CD4-positive, alpha-beta T cell (primary cell): ENCODE measurements at regions not wholly inside any gene's neighbourhood (a gene's known extent, or its start where the extent isn't known, plus 50 kb on each side); places are given as distances from the start of the nearest gene placed in this dataset.
"Not testable (repeated sequence)": the region's sequence is repeated elsewhere in the genome, so short reads cannot be mapped to it uniquely, and the experiment has no call there.

Source experiments
- ATAC-seq: fragments of 200-7000 bp; cut with Tn5 transposase; one replicate; pipeline ENCODE4 v1.10.0; 2022; ENCODE audit warnings: mild to moderate bottlenecking; ENCODE audit not compliant: poor library complexity
- CTCF ChIA-PET: fragments of 350-600 bp; sonication (Branson Sonifier 250); formaldehyde crosslinking; loops from one replicate; lab custom pipeline; 2021; ENCODE audit warnings: antibody characterized with exemption, inconsistent platforms; lab: Charles Lee
- POLR2A ChIA-PET: fragments of 350-600 bp; sonication (Branson Sonifier 250); formaldehyde crosslinking; loops from one replicate; lab custom pipeline; 2021; ENCODE audit warnings: antibody characterized with exemption, inconsistent platforms; lab: Charles Lee
- DNase-seq, 14 experiments: peaks; one replicate each; pipeline ENCODE4 v3.0.0-alpha.2; 2013 to 2020; ENCODE audit warnings: mixed read lengths in 2 of 14
- H3K27ac ChIP-seq, 2 donors: one replicate each; pipeline versions ENCODE4 v1.5.1 to v1.7.0; 2013; ENCODE audit warnings: low read length in 2 of 2, low read depth in 1 of 2, mild to moderate bottlenecking in 1 of 2
- H3K27me3 ChIP-seq, 2 experiments: 1 replicate in 1 of 2; 2 replicates in 1 of 2; pipeline versions ENCODE4 v1.6.1 to v1.7.0; 2013; ENCODE audit warnings: low read length in 2 of 2, control low read depth in 1 of 2, mild to moderate bottlenecking in 1 of 2, moderate library complexity in 1 of 2; ENCODE audit not compliant: insufficient read depth in 2 of 2, control insufficient read depth in 1 of 2
- H3K36me3 ChIP-seq: one replicate; pipeline ENCODE4 v1.6.1; 2013; ENCODE audit warnings: low read length, control low read depth; ENCODE audit not compliant: insufficient read depth
- H3K4me1 ChIP-seq: one replicate; pipeline ENCODE4 v1.6.1; 2013; ENCODE audit warnings: low read length, control low read depth; ENCODE audit not compliant: insufficient read depth
- H3K4me3 ChIP-seq: one replicate; pipeline ENCODE4 v1.5.1; 2013; ENCODE audit warnings: mild to moderate bottlenecking, low read length, moderate library complexity
- H3K9me3 ChIP-seq, 2 experiments: 1 replicate in 1 of 2; 2 replicates in 1 of 2; pipeline versions ENCODE4 v1.6.1 to v1.7.0; 2013; ENCODE audit warnings: low read length in 2 of 2, mild to moderate bottlenecking in 2 of 2, control low read depth in 1 of 2, moderate library complexity in 1 of 2; ENCODE audit not compliant: control insufficient read depth in 1 of 2, insufficient read depth in 1 of 2
- H3K27ac Mint-ChIP-seq: one replicate; pipeline ENCODE4 v1.8.0; 2020; ENCODE audit warnings: mixed read lengths
- H3K27me3 Mint-ChIP-seq: one replicate; pipeline ENCODE4 v1.8.0; 2021; ENCODE audit warnings: mixed read lengths
- H3K36me3 Mint-ChIP-seq: one replicate; pipeline ENCODE4 v1.8.0; 2021; ENCODE audit warnings: low read depth, mixed read lengths
- H3K4me1 Mint-ChIP-seq: one replicate; pipeline ENCODE4 v1.8.0; 2021; ENCODE audit warnings: low read depth, mixed read lengths
- H3K4me3 Mint-ChIP-seq: one replicate; pipeline ENCODE4 v1.8.0; 2020; ENCODE audit warnings: mild to moderate bottlenecking, mixed read lengths
- H3K9me3 Mint-ChIP-seq: one replicate; pipeline ENCODE4 v1.8.0; 2020; ENCODE audit warnings: mixed read lengths
- intact Hi-C, 2 experiments: fragments of 100-400 bp; cut with DNase I in 1 of 2; cut with micrococcal nuclease in 1 of 2; formaldehyde crosslinking; loops; one replicate each; pipeline versions ENCODE4 v1.15.1 to v1.9.0; 2023 to 2025; cut with DNase I, micrococcal nuclease
- TF ChIP-seq, protein P1 (sequence below): fragments of 200-600 bp; IDR thresholded peaks from one replicate; pipeline ENCODE4 v1.8.0; 2022; ENCODE audit warnings: antibody characterized with exemption, mild to moderate bottlenecking

DNA sequence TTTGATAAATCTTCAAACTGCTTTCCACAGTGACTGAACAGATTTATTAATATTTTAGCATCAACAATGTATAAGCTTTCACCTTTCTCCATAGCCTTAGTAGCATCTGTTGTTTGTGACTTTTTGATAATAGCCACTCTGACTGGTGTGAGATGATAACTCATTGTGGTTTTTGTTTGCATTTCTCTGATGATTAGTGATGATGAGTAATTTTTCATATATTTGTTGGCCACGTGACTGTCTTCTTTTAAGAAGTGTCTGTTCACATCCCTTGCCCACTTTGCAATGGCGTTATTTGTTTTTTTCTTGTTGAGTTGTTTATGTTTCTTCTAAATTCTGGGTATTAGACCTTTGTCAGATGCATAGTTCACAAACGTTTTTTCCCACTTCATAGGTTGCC lies 952.9 kb downstream of the TRIB2 start:
- Histone ChIP-seq H3K36me3 (no peaks in the 10 kb centered on the region), H3K4me3 (no peak overlapping the region), H3K4me1 (no peaks in the 10 kb centered on the region), H3K27ac (no peak overlapping the region), H3K27me3 (no peaks in the 10 kb centered on the region), H3K9me3 (peaks cover 0 to 6% of the 10 kb centered on the region in 2 experiments)
- H3K27ac Mint-ChIP-seq, result no peak overlapping the region
- CTCF ChIA-PET, result no interaction called here
- TF ChIP-seq, protein P1, sequence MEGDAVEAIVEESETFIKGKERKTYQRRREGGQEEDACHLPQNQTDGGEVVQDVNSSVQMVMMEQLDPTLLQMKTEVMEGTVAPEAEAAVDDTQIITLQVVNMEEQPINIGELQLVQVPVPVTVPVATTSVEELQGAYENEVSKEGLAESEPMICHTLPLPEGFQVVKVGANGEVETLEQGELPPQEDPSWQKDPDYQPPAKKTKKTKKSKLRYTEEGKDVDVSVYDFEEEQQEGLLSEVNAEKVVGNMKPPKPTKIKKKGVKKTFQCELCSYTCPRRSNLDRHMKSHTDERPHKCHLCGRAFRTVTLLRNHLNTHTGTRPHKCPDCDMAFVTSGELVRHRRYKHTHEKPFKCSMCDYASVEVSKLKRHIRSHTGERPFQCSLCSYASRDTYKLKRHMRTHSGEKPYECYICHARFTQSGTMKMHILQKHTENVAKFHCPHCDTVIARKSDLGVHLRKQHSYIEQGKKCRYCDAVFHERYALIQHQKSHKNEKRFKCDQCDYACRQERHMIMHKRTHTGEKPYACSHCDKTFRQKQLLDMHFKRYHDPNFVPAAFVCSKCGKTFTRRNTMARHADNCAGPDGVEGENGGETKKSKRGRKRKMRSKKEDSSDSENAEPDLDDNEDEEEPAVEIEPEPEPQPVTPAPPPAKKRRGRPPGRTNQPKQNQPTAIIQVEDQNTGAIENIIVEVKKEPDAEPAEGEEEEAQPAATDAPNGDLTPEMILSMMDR, result no peak
- no peak for DNase-seq
- H3K27me3 Mint-ChIP-seq, result no peaks in the 10 kb centered on the region
- no peak for ATAC-seq
- no peaks in the 10 kb centered on the region for H3K4me1 Mint-ChIP-seq
- no peak overlapping the region for H3K4me3 Mint-ChIP-seq
- POLR2A ChIA-PET, result no interaction called here
- no peaks in the 10 kb centered on the region for H3K36me3 Mint-ChIP-seq
- intact Hi-C loops, result no loop called here
- peaks cover 10% of the 10 kb centered on the region for H3K9me3 Mint-ChIP-seq

GRCh38 chr2:13673821-13674220 lies 957.1 kb downstream of the TRIB2 start:
- POLR2A ChIA-PET, intact Hi-C loops, ATAC-seq, H3K36me3 ChIP-seq, H3K27me3 ChIP-seq, H3K4me1 ChIP-seq, H3K27ac ChIP-seq, H3K4me1 Mint-ChIP-seq, H3K27ac Mint-ChIP-seq, DNase-seq, H3K4me3 ChIP-seq, H3K27me3 Mint-ChIP-seq, H3K4me3 Mint-ChIP-seq, H3K36me3 Mint-ChIP-seq, CTCF ChIA-PET: not testable (repeated sequence)
- peaks cover 11% of the 10 kb centered on the region for H3K9me3 Mint-ChIP-seq
- peaks cover 0 to 13% of the 10 kb centered on the region in 2 experiments for H3K9me3 ChIP-seq

DNA sequence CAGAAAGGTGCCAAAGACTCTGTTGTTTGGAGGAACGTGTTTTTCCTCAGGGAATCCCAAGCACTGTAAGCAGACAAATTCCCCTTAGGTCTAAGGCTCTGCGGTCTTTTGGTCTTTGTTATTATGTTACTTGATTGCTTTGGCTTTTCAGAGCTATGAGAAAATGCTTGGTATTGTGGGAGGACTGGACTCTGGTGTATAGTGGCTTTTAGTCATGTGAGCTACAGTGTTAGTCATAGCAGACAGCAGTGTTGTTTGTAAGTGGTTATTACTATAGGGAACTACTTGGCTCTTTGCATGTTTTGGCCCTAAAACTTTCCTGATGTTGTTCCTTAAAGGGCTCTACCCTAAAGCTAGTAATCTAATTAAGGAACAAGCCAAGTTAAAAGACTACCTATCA lies 956.2 kb upstream of the LRATD1 start:
- peaks cover 0 to 13% of the 10 kb centered on the region in 2 experiments for H3K9me3 ChIP-seq
- peaks cover 7% of the 10 kb centered on the region for H3K9me3 Mint-ChIP-seq
- intact Hi-C loops, result no loop called here

GRCh38 chr2:13681936-13682335 lies 950.6 kb upstream of the LRATD1 start:
- no peaks in the 10 kb centered on the region for H3K4me1 Mint-ChIP-seq
- no peaks in the 10 kb centered on the region for H3K36me3 Mint-ChIP-seq
- intact Hi-C loops, result no loop called here
- TF ChIP-seq, protein P1, result no peak
- H3K4me3 Mint-ChIP-seq, result no peak overlapping the region
- H3K27me3 Mint-ChIP-seq, result no peaks in the 10 kb centered on the region
- H3K4me3 ChIP-seq, result no peak overlapping the region
- CTCF ChIA-PET, result no interaction called here
- H3K27ac Mint-ChIP-seq, result no peak overlapping the region
- H3K36me3 ChIP-seq, result no peaks in the 10 kb centered on the region
- no peak overlapping the region for H3K27ac ChIP-seq
- no peak for ATAC-seq
- POLR2A ChIA-PET, result no interaction called here
- H3K9me3 ChIP-seq, result peaks cover 0 to 10% of the 10 kb centered on the region in 2 experiments
- no peak for DNase-seq
- H3K27me3 ChIP-seq, result no peaks in the 10 kb centered on the region
- H3K9me3 Mint-ChIP-seq, result peaks cover 10% of the 10 kb centered on the region
- H3K4me1 ChIP-seq, result no peaks in the 10 kb centered on the region

More for the DNA sequence above, 956.2 kb upstream of the LRATD1 start:
- Histone ChIP-seq H3K27me3 (no peaks in the 10 kb centered on the region), H3K4me1 (no peaks in the 10 kb centered on the region), H3K27ac (no peak overlapping the region), H3K36me3 (no peaks in the 10 kb centered on the region), H3K4me3 (no peak overlapping the region)
- H3K27ac Mint-ChIP-seq, result no peak overlapping the region
- TF ChIP-seq, protein P1, result no peak
- ATAC-seq (no peak), DNase-seq (no peak)
- H3K27me3 Mint-ChIP-seq, result no peaks in the 10 kb centered on the region
- no peaks in the 10 kb centered on the region for H3K36me3 Mint-ChIP-seq
- CTCF ChIA-PET, result no interaction called here
- no peaks in the 10 kb centered on the region for H3K4me1 Mint-ChIP-seq
- POLR2A ChIA-PET, result no interaction called here
- no peak overlapping the region for H3K4me3 Mint-ChIP-seq
